ENCODE measurements at regions not wholly inside any gene's neighbourhood (a gene's known extent, or its start where the extent isn't known, plus 50 kb on each side); places are given as distances from the start of the nearest gene placed in this dataset.

GRCh38 chr11:70580036-70580805 lies 181.9 kb downstream of the CTTN start:
- H3K4me1 Mint-ChIP-seq = peaks cover 14 to 25% of the 10 kb centered on the region in 2 experiments
- H3K9me3 Mint-ChIP-seq = no peaks in the 10 kb centered on the region
- Histone ChIP-seq H2BK5ac (ENCODE audit: insufficient read length, low read length) (no peak overlapping the region), H2BK15ac (ENCODE audit: low read depth, low read length) (no peak overlapping the region), H3K27me3 (ENCODE audit: insufficient read depth, low read length) (no peaks in the 10 kb centered on the region), H2AFZ (ENCODE audit: low read length) (no peak overlapping the region), H4K91ac (ENCODE audit: insufficient read length, low read depth, low read length) (no peak overlapping the region), H2BK12ac (ENCODE audit: insufficient read length, low read depth, low read length) (no peak overlapping the region), H4K8ac (replicated peaks; ENCODE audit: insufficient read length, low read depth, low read length) (no peak overlapping the region), H3K4me1 (ENCODE audit: insufficient read depth, low read length) (peaks cover 2% of the 10 kb centered on the region; the same call in 1 of the 2 replicates), H3K79me2 (ENCODE audit: insufficient read depth, low read length) (no peaks in the 10 kb centered on the region), H4K5ac (ENCODE audit: insufficient read length, low read depth, low read length) (no peak overlapping the region), H2BK120ac (ENCODE audit: low read depth, low read length, poor library complexity, severe bottlenecking) (no peak overlapping the region), H2BK20ac (ENCODE audit: low read depth, low read length, poor library complexity, severe bottlenecking) (no peak overlapping the region), H3K9me3 (ENCODE audit: control insufficient read depth, low read depth, low read length) (no peaks in the 10 kb centered on the region), H4K20me1 (ENCODE audit: control insufficient read depth, insufficient read depth, insufficient read length) (no peaks in the 10 kb centered on the region), H3K14ac (ENCODE audit: insufficient read depth, low read length) (no peak overlapping the region), H3T11ph (ENCODE audit: low read length) (no peak overlapping the region), H2AK5ac (ENCODE audit: insufficient read length, low read length) (no peak overlapping the region), H3K56ac (ENCODE audit: insufficient read length, low read depth, low read length) (no peak overlapping the region), H3K9ac (ENCODE audit: extremely low read depth, insufficient read length, low read length) (no peak overlapping the region), H3K23me2 (ENCODE audit: insufficient read length, low read depth, low read length, poor library complexity, severe bottlenecking) (no peaks in the 10 kb centered on the region), H3K4ac (ENCODE audit: low read depth, low read length) (no peak overlapping the region), H3K27ac (ENCODE audit: insufficient read length, low read depth, low read length) (no peak overlapping the region), H3K18ac (ENCODE audit: insufficient read length, low read depth, low read length) (no peak overlapping the region), H3K4me2 (ENCODE audit: insufficient read depth, insufficient read length, low read length) (no peak overlapping the region), H3K79me1 (ENCODE audit: insufficient read depth, low read depth, low read length, poor library complexity, severe bottlenecking) (no peaks in the 10 kb centered on the region), H3K23ac (ENCODE audit: insufficient read length, low read depth, low read length) (no peak overlapping the region)
- no peak overlapping the region for H3K27ac Mint-ChIP-seq
- TF ChIP-seq CTCF (conservative IDR thresholded peaks at IDR 0.05) = no peak
- H3K36me3 Mint-ChIP-seq (ENCODE audit: insufficient read depth in 1 of 3, low read depth in 3 of 3) = peaks cover 0 to 1% (median 0%) of the 10 kb centered on the region in 3 experiments; a peak in 1 of 7 replicates
- H3K27me3 Mint-ChIP-seq (ENCODE audit: low read depth) = peaks cover 2% of the 10 kb centered on the region
- DNase-seq = peak; percentile 39
- no CpG with 5 or more reads among the region's 25 CpGs for WGBS (ENCODE audit: extremely low coverage, insufficient read length, low lambda C conversion rate)
- no peak overlapping the region for H3K4me3 Mint-ChIP-seq
